ENCODE measurements at regions not wholly inside any gene's neighbourhood (a gene's known extent, or its start where the extent isn't known, plus 50 kb on each side); places are given as distances from the start of the nearest gene placed in this dataset.

GRCh38 chr2:8447610-8448221, 234.1 kb upstream of the ID2 start (continued):
- TF ChIP-seq FOSL2 (IDR thresholded peaks at IDR 0.05) = peak; percentile 74
- TF ChIP-seq FOSL2 (CRISPR knock-in tag; IDR thresholded peaks at IDR 0.05) = peak; percentile 85
- no peak for TF ChIP-seq MAZ (IDR thresholded peaks at IDR 0.05; ENCODE audit: borderline replicate concordance, low read depth, low read length)
- peak; percentile 74; the same call in 1 of the 2 replicates for TF ChIP-seq EHF (CRISPR knock-in tag; IDR thresholded peaks at IDR 0.05)
- 0 out of 5 replicates have a peak, but pooled peaks of 1 of the 2 experiments have one; percentile 23 for TF ChIP-seq RAD21 (conservative IDR thresholded peaks at IDR 0.05 in 1 of 2, IDR thresholded peaks at IDR 0.05 in 1 of 2)
- TF ChIP-seq HOXB13 (CRISPR knock-in tag; IDR thresholded peaks at IDR 0.05; ENCODE audit: low read depth) = 0 out of 2 replicates have a peak, but pooled peaks have one; percentile 27
- TF ChIP-seq MAFK (IDR thresholded peaks at IDR 0.05; ENCODE audit: partially characterized antibody) = no peak
- no peak for TF ChIP-seq TP53 (CRISPR knock-in tag; IDR thresholded peaks at IDR 0.05)
- peak; percentile 63; the same call in 1 of the 2 replicates for TF ChIP-seq FOXS1 (CRISPR knock-in tag; IDR thresholded peaks at IDR 0.05)
- peak; percentile 83 for TF ChIP-seq HOXB5 (CRISPR knock-in tag; IDR thresholded peaks at IDR 0.05)
- TF ChIP-seq SREBF2 (IDR thresholded peaks at IDR 0.05) = no peak
- peak; percentile 83 for TF ChIP-seq ZNF302 (CRISPR knock-in tag; IDR thresholded peaks at IDR 0.05)
- no peak for TF ChIP-seq KDM5A (IDR thresholded peaks at IDR 0.05)
- TF ChIP-seq NPAS2 (CRISPR knock-in tag; IDR thresholded peaks at IDR 0.05; ENCODE audit: borderline replicate concordance) = peak; percentile 42; the same call in 1 of the 2 replicates
- TF ChIP-seq HOXA7 (CRISPR knock-in tag; IDR thresholded peaks at IDR 0.05) = no peak
- no peak for TF ChIP-seq HES2 (IDR thresholded peaks at IDR 0.05)
- no peak for TF ChIP-seq ELK1 (IDR thresholded peaks at IDR 0.05; ENCODE audit: low read depth, low read length)
- TF ChIP-seq JUNB (IDR thresholded peaks at IDR 0.05) = peak; percentile 64
- no peak for TF ChIP-seq POLR2AphosphoS2 (conservative IDR thresholded peaks at IDR 0.05; ENCODE audit: low read length)

- Histone ChIP-seq H3K27ac (no peak overlapping the region), H3K4me3 (no peak overlapping the region), H3K4me1 (peaks cover 23% of the 10 kb centered on the region), H3K9me3 (0 out of 3 replicates have a peak, but pooled peaks cover 2% of the 10 kb centered on the region), H3K4me2 (no peak overlapping the region)
- FAIRE-seq = no peak
- CTCF ChIA-PET = interaction anchor here (1.1 kb wide), 1 partner anchor 11 kb away, joined by 4 read pairs; no protein-coding TSS in a partner anchor
- no peak for ATAC-seq
- TF ChIP-seq POLR2A (IDR thresholded peaks at IDR 0.05; ENCODE audit: low read length) = no peak
- TF ChIP-seq CTCF (IDR thresholded peaks at IDR 0.05) = no peak
- no peak for TF ChIP-seq CEBPB (IDR thresholded peaks at IDR 0.05)
- WGBS (ENCODE audit: missing lambda C conversion rate) = 85% methylated on average over 10 of the region's 10 CpGs
- POLR2A ChIA-PET = no interaction called here
- DNase-seq (ENCODE audit: low read depth in 1 of 2, low spot score in 1 of 2) = no peak
Measured at GRCh38 chr2:8448824-8449556, 232.9 kb upstream of the ID2 start.

GRCh38 chr2:8451273-8451672, 230.6 kb upstream of the ID2 start:
- no peak for DNase-seq (ENCODE audit: low read depth in 1 of 2, low spot score in 1 of 2)
- Histone ChIP-seq H3K4me2 (no peak overlapping the region), H3K27ac (no peak overlapping the region), H3K4me3 (no peak overlapping the region), H3K4me1 (peaks cover 23% of the 10 kb centered on the region), H3K9me3 (0 out of 3 replicates have a peak, but pooled peaks cover 2% of the 10 kb centered on the region)
- ChIA-PET CTCF (no interaction called here), POLR2A (no interaction called here)
- whole genome bisulfite sequencing (ENCODE audit: missing lambda C conversion rate) = 84% methylated on average over 5 of the region's 5 CpGs
- no peak for ATAC-seq
- FAIRE-seq = no peak
- TF ChIP-seq TFCP2L1 (CRISPR knock-in tag; IDR thresholded peaks at IDR 0.05) (no peak), RNF2 (IDR thresholded peaks at IDR 0.05; ENCODE audit: borderline replicate concordance, low read depth) (no peak), JUNB (IDR thresholded peaks at IDR 0.05) (no peak), ZFP36 (IDR thresholded peaks at IDR 0.05; ENCODE audit: borderline replicate concordance, partially characterized antibody) (no peak), FOSL2 (IDR thresholded peaks at IDR 0.05) (no peak), FOSL2 (CRISPR knock-in tag; IDR thresholded peaks at IDR 0.05) (no peak), RAD21 (conservative IDR thresholded peaks at IDR 0.05 in 1 of 2, IDR thresholded peaks at IDR 0.05 in 1 of 2) (no peak), ZSCAN20 (CRISPR knock-in tag; IDR thresholded peaks at IDR 0.05) (no peak), FOXS1 (CRISPR knock-in tag; IDR thresholded peaks at IDR 0.05) (no peak), KDM1A (IDR thresholded peaks at IDR 0.05; ENCODE audit: low read depth) (no peak), HOXB5 (CRISPR knock-in tag; IDR thresholded peaks at IDR 0.05) (no peak), HMGXB4 (CRISPR knock-in tag; IDR thresholded peaks at IDR 0.05; ENCODE audit: borderline replicate concordance) (no peak)
